PC-9 (cell line): ENCODE measurements at regions not wholly inside any gene's neighbourhood (a gene's known extent, or its start where the extent isn't known, plus 50 kb on each side); places are given as distances from the start of the nearest gene placed in this dataset.

Source experiments
- BruUV-seq: library from RNA; stranded (reverse); fragments of 400-500 nt; replicated peaks from 2 replicates; lab custom pipeline; 2021; lab: Mats Ljungman, UMichigan
- CTCF ChIA-PET: fragments of 300-600 bp; sonication (Branson Sonifier 250); formaldehyde crosslinking; loops from one replicate; lab custom pipeline; 2022; ENCODE audit warnings: antibody characterized with exemption; lab: Charles Lee
- POLR2A ChIA-PET: fragments of 300-600 bp; sonication (Branson Sonifier 250); formaldehyde crosslinking; loops from one replicate; lab custom pipeline; 2022; ENCODE audit warnings: antibody characterized with exemption; ENCODE audit not compliant: unreplicated experiment; lab: Charles Lee
- DNase-seq, 2 experiments: peaks; one replicate each; pipeline versions ENCODE4 v3.0.0 to v3.0.0-alpha.2; 2015 to 2022; ENCODE audit warnings: mixed read lengths in 1 of 2
- H2AFZ ChIP-seq: fragments of 200-600 bp; sonication (generic); 2 replicates; pipeline ENCODE4 v1.8.1; 2017; ENCODE audit warnings: antibody characterized with exemption
- H3F3A ChIP-seq: fragments of 200-600 bp; sonication (generic); 2 replicates; pipeline ENCODE4 v1.8.1; 2017; ENCODE audit warnings: antibody characterized with exemption, mild to moderate bottlenecking, low read depth; ENCODE audit not compliant: insufficient read depth
- H3K27ac ChIP-seq: fragments of 200-600 bp; sonication (generic); 2 replicates; pipeline ENCODE4 v1.6.1; 2016; ENCODE audit warnings: mixed run types
- H3K27me3 ChIP-seq: fragments of 200-600 bp; sonication (generic); 2 replicates; pipeline ENCODE4 v1.6.1; 2016; ENCODE audit warnings: low read depth, mixed run types; ENCODE audit not compliant: insufficient read depth
- H3K36me3 ChIP-seq: fragments of 200-600 bp; sonication (generic); 2 replicates; pipeline ENCODE4 v1.6.1; 2016; ENCODE audit warnings: low read depth, mixed run types
- H3K4me1 ChIP-seq: fragments of 200-600 bp; sonication (generic); replicated peaks from 2 replicates; pipeline ENCODE4 v1.6.1; 2016; ENCODE audit warnings: mixed run types; ENCODE audit not compliant: insufficient read depth
- H3K4me2 ChIP-seq: fragments of 200-600 bp; sonication (generic); 2 replicates; pipeline ENCODE4 v1.6.1; 2017; ENCODE audit warnings: mixed run types
- H3K4me3 ChIP-seq: fragments of 200-600 bp; sonication (generic); 2 replicates; pipeline ENCODE4 v1.6.1; 2016; ENCODE audit warnings: mixed run types
- H3K79me2 ChIP-seq: fragments of 200-600 bp; sonication (generic); 2 replicates; pipeline ENCODE4 v1.6.1; 2017; ENCODE audit warnings: low read depth, mixed run types
- H3K9me2 ChIP-seq: fragments of 200-600 bp; sonication (generic); 2 replicates; pipeline ENCODE4 v1.8.1; 2017; ENCODE audit warnings: mild to moderate bottlenecking; ENCODE audit not compliant: insufficient read depth
- H3K9me3 ChIP-seq: fragments of 200-600 bp; sonication (generic); 2 replicates; pipeline ENCODE4 v1.8.1; 2016; ENCODE audit warnings: low read depth; ENCODE audit not compliant: insufficient read depth
- H4K20me1 ChIP-seq: fragments of 200-600 bp; sonication (generic); 2 replicates; pipeline ENCODE4 v1.8.1; 2017; ENCODE audit not compliant: insufficient read depth
- EZH2 ChIP-seq: fragments of 200-600 bp; sonication (generic); IDR thresholded peaks from 2 replicates; pipeline ENCODE4 v1.8.0; 2017; ENCODE audit warnings: antibody characterized with exemption, low read depth
- intact Hi-C: fragments of 100-400 bp; cut with micrococcal nuclease; formaldehyde crosslinking; loops from one replicate; pipeline ENCODE4 v1.10.0; 2022; ENCODE audit not compliant: unreplicated experiment
- TF ChIP-seq, protein P1 (sequence below): fragments of 200-600 bp; sonication (generic); conservative IDR thresholded peaks from 2 replicates; pipeline ENCODE4 v1.6.1; 2017; ENCODE audit warnings: mixed run types, antibody characterized with exemption, mild to moderate bottlenecking, moderate library complexity

DNA sequence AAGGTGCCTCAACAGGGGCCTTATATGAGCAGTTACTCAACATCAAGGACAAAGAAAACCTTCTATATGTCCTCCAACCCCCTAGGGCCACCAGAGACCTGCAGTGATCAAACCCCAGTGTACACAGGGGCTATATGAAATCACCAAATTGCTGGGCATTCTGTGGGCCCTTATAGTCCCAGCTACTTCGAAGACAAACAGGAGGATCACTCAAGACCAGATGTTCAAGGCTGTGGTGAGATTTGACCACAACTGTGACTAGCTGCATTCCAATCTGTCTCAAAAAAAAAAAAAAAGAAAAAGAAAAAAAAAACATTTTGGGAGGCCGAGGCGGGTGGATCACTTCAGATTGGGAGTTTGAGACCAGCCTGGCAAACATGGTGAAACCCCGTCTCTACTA lies 51.0 kb upstream of the PRB2 start:
- Histone ChIP-seq H3K4me1 (no peaks in the 10 kb centered on the region), H3K79me2 (no peaks in the 10 kb centered on the region), H3K9me3 (no peaks in the 10 kb centered on the region), H3K4me3 (no peak overlapping the region), H3F3A (no peaks in the 10 kb centered on the region), H3K4me2 (no peak overlapping the region), H2AFZ (no peak overlapping the region), H3K27me3 (peaks cover 8% of the 10 kb centered on the region; the same call in 1 of the 2 replicates), H3K27ac (no peak overlapping the region), H4K20me1 (no peaks in the 10 kb centered on the region), H3K36me3 (no peaks in the 10 kb centered on the region), H3K9me2 (peaks cover 3% of the 10 kb centered on the region; the same call in 1 of the 2 replicates)
- intact Hi-C loops = no loop called here
- TF ChIP-seq EZH2 = no peak
- TF ChIP-seq, protein P1, sequence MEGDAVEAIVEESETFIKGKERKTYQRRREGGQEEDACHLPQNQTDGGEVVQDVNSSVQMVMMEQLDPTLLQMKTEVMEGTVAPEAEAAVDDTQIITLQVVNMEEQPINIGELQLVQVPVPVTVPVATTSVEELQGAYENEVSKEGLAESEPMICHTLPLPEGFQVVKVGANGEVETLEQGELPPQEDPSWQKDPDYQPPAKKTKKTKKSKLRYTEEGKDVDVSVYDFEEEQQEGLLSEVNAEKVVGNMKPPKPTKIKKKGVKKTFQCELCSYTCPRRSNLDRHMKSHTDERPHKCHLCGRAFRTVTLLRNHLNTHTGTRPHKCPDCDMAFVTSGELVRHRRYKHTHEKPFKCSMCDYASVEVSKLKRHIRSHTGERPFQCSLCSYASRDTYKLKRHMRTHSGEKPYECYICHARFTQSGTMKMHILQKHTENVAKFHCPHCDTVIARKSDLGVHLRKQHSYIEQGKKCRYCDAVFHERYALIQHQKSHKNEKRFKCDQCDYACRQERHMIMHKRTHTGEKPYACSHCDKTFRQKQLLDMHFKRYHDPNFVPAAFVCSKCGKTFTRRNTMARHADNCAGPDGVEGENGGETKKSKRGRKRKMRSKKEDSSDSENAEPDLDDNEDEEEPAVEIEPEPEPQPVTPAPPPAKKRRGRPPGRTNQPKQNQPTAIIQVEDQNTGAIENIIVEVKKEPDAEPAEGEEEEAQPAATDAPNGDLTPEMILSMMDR = no peak
- ChIA-PET POLR2A (no interaction called here), CTCF (no interaction called here)
- no peak for DNase-seq
- BruUV-seq = no TSS peak

DNA sequence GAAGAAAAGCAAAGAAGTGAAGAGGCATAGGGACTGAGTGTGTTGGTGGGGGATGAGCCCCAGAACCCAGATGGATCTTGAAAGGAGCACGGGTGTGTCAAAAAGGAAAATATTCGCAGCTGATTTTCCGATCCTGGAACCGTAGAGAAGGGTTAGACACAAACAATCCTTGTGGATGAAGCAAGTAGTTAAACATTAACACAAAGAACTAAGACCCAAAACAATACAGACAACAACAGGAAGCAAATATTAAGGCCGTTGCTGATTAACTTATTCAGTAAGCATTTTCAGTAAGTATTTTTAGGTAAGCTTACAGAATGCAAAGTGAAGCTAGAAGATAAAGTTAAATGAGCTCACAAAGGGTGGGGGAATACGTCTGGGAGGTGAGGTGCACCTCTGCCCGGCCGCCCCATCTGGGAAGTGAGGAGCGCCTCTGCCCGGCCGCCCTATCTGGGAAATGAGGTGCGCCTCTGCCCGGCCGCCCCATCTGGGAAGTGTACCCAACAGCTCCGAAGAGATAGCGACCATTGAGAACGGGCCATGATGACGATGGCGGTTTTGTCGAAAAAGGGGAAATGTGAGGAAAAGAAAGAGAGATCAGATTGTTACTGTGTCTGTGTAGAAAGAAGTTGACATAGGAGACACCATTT lies 62.8 kb upstream of the PRB2 start:
- Histone ChIP-seq H3K27ac (no peak overlapping the region), H3K27me3 (peaks cover 10% of the 10 kb centered on the region; the same call in 1 of the 2 replicates), H3K79me2 (no peaks in the 10 kb centered on the region), H3K36me3 (no peaks in the 10 kb centered on the region), H3K4me2 (no peak overlapping the region), H3F3A (no peaks in the 10 kb centered on the region), H4K20me1 (no peaks in the 10 kb centered on the region), H3K4me3 (no peak overlapping the region), H3K9me2 (0 out of 2 replicates have a peak, but pooled peaks cover 4% of the 10 kb centered on the region), H2AFZ (no peak overlapping the region), H3K4me1 (no peaks in the 10 kb centered on the region), H3K9me3 (no peaks in the 10 kb centered on the region)
- BruUV-seq = no TSS peak
- ChIA-PET CTCF (no interaction called here), POLR2A (no interaction called here)
- no peak for DNase-seq
- intact Hi-C loops = no loop called here
- TF ChIP-seq, protein P1 = no peak
- no peak for TF ChIP-seq EZH2

DNA sequence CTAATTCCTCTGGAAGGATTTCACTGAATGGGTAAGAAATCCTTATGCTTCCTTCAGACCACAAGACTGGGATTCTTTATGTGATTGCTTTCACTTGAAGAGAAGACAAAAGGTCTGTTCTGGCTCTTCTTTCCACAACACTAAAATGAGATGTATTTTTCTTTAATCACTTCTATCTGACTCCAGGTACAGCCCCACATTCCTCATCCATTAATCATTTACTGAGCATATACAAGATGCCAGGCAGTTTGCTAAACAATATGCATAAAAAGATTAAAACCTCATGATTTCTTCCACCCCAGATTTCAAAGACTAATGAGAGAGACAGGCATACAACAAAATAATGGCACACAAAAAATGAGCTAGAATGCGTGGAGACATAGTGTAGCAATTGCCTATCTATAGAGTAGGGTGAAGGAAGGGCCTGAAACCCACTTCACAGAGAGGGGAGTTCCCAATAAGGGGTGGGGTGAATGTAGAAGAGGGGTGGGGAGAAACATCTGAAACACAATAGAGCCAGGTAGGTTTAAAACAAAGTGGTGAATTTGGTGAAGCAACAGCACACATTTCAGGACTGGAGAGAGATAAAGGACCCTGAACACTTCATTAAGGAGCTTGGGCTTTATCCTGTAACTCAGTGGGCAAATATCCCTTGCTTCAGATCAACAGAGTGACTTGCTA lies 65.1 kb upstream of the PRB2 start:
- intact Hi-C loops = no loop called here
- BruUV-seq = no TSS peak
- H3K9me3 ChIP-seq = no peaks in the 10 kb centered on the region
- H3K4me1 ChIP-seq = no peaks in the 10 kb centered on the region
- H3K4me2 ChIP-seq = no peak overlapping the region
- 0 out of 2 replicates have a peak, but pooled peaks cover 4% of the 10 kb centered on the region for H3K9me2 ChIP-seq
- H4K20me1 ChIP-seq = no peaks in the 10 kb centered on the region
- POLR2A ChIA-PET = no interaction called here
- H3K79me2 ChIP-seq = no peaks in the 10 kb centered on the region
- no peaks in the 10 kb centered on the region for H3F3A ChIP-seq
- CTCF ChIA-PET = no interaction called here
- no peak overlapping the region for H3K4me3 ChIP-seq
- no peak for DNase-seq
- H3K27ac ChIP-seq = no peak overlapping the region
- TF ChIP-seq, protein P1 = no peak
- TF ChIP-seq EZH2 = no peak
- H3K27me3 ChIP-seq = no peaks in the 10 kb centered on the region; the same call in 1 of the 2 replicates
- no peak overlapping the region for H2AFZ ChIP-seq
- H3K36me3 ChIP-seq = no peaks in the 10 kb centered on the region
